WTC11 (cell line): ENCODE measurements at regions not wholly inside any gene's neighbourhood (a gene's known extent, or its start where the extent isn't known, plus 50 kb on each side); places are given as distances from the start of the nearest gene placed in this dataset.
A peak's percentile ranks its signal among the peaks of the same experiment; 100 is the strongest.

Source experiments
- ATAC-seq: fragments of 200-7000 bp; cut with Tn5 transposase; 2 replicates; pipeline ENCODE4 v1.10.0; 2021; ENCODE audit warnings: mild to moderate bottlenecking, moderate library complexity
- CTCF ChIA-PET: fragments of 300-600 bp; sonication (Branson Sonifier 250); formaldehyde crosslinking; loops from one replicate; lab custom pipeline; 2021; ENCODE audit warnings: antibody characterized with exemption; lab: Charles Lee
- POLR2A ChIA-PET: fragments of 350-600 bp; sonication (Branson Sonifier 250); formaldehyde crosslinking; loops from one replicate; lab custom pipeline; 2021; ENCODE audit warnings: antibody characterized with exemption; lab: Charles Lee
- DNase-seq: peaks from one replicate; pipeline ENCODE4 v3.0.0; 2021; ENCODE audit warnings: low spot score
- H3K27ac Mint-ChIP-seq: 2 replicates; pipeline ENCODE4 v1.8.0; 2021; ENCODE audit warnings: mixed read lengths
- H3K27me3 Mint-ChIP-seq: 2 replicates; pipeline ENCODE4 v1.8.0; 2021; ENCODE audit warnings: low read depth, mild to moderate bottlenecking, moderate library complexity, mixed read lengths
- H3K36me3 Mint-ChIP-seq: 2 replicates; pipeline ENCODE4 v1.8.0; 2021; ENCODE audit warnings: mixed read lengths
- H3K4me1 Mint-ChIP-seq: 2 replicates; pipeline ENCODE4 v1.8.0; 2022; ENCODE audit warnings: mixed read lengths
- H3K4me3 Mint-ChIP-seq: 2 replicates; pipeline ENCODE4 v1.8.0; 2021; ENCODE audit warnings: mild to moderate bottlenecking, moderate library complexity, mixed read lengths
- H3K9me3 Mint-ChIP-seq: 2 replicates; pipeline ENCODE4 v1.8.0; 2021; ENCODE audit warnings: mixed read lengths
- ATF2 ChIP-seq: sonication (generic); formaldehyde crosslinking; IDR thresholded peaks from 2 replicates; pipeline ENCODE4 v1.8.1; 2022; ENCODE audit warnings: low read depth, missing genetic modification reagents, borderline replicate concordance
- E2F1 ChIP-seq: sonication (generic); formaldehyde crosslinking; IDR thresholded peaks from 2 replicates; pipeline ENCODE4 v1.8.0; 2022; ENCODE audit warnings: mild to moderate bottlenecking, missing genetic modification reagents
- ELF4 ChIP-seq: sonication (generic); formaldehyde crosslinking; IDR thresholded peaks from 2 replicates; pipeline ENCODE4 v1.8.1; 2022; ENCODE audit warnings: low read depth, mild to moderate bottlenecking, moderate library complexity, missing genetic modification reagents
- FOXP4 ChIP-seq: sonication (generic); formaldehyde crosslinking; IDR thresholded peaks from 2 replicates; pipeline ENCODE4 v1.8.0; 2022; ENCODE audit warnings: mild to moderate bottlenecking, missing genetic modification reagents
- GTF2I ChIP-seq: fragments of 250-450 bp; sonication (Bioruptor Pico); conservative IDR thresholded peaks from 2 replicates; pipeline ENCODE4 v1.4.0; 2021; ENCODE audit warnings: mild to moderate bottlenecking
- HMGA2 ChIP-seq: fragments of 250-450 bp; sonication (Bioruptor Pico); IDR thresholded peaks from 2 replicates; pipeline ENCODE4 v1.4.0; 2021; ENCODE audit warnings: mild to moderate bottlenecking, moderate library complexity
- HMGXB4 ChIP-seq: sonication (generic); formaldehyde crosslinking; IDR thresholded peaks from 2 replicates; pipeline ENCODE4 v1.8.1; 2023; ENCODE audit warnings: mild to moderate bottlenecking, moderate library complexity, missing genetic modification reagents
- IRF1 ChIP-seq: sonication (generic); formaldehyde crosslinking; IDR thresholded peaks from 2 replicates; pipeline ENCODE4 v1.8.0; 2023; ENCODE audit warnings: missing genetic modification reagents
- JAZF1 ChIP-seq: fragments of 250-450 bp; sonication (Bioruptor Pico); IDR thresholded peaks from 2 replicates; pipeline ENCODE4 v1.9.0; 2021; ENCODE audit warnings: moderate library complexity, mild to moderate bottlenecking, inconsistent platforms
- JUN ChIP-seq: sonication (generic); formaldehyde crosslinking; IDR thresholded peaks from 2 replicates; pipeline ENCODE4 v1.8.0; 2023; ENCODE audit warnings: mild to moderate bottlenecking, missing genetic modification reagents
- MLX ChIP-seq: sonication (generic); formaldehyde crosslinking; IDR thresholded peaks from 2 replicates; pipeline ENCODE4 v1.8.1; 2023; ENCODE audit warnings: mild to moderate bottlenecking, missing genetic modification reagents, moderate library complexity
- NFATC4 ChIP-seq: fragments of 250-450 bp; sonication (Bioruptor Pico); IDR thresholded peaks from 2 replicates; pipeline ENCODE4 v1.9.0; 2021; ENCODE audit warnings: mild to moderate bottlenecking
- STAT6 ChIP-seq: sonication (generic); formaldehyde crosslinking; conservative IDR thresholded peaks from 2 replicates; pipeline ENCODE4 v1.8.1; 2023; ENCODE audit warnings: mild to moderate bottlenecking, low read depth, missing genetic modification reagents, moderate library complexity
- TEAD4 ChIP-seq: sonication (generic); formaldehyde crosslinking; IDR thresholded peaks from 2 replicates; pipeline ENCODE4 v1.8.0; 2022; ENCODE audit warnings: mild to moderate bottlenecking, missing genetic modification reagents
- ZNF138 ChIP-seq: sonication (generic); formaldehyde crosslinking; conservative IDR thresholded peaks from 2 replicates; pipeline ENCODE4 v1.8.1; 2022; ENCODE audit warnings: mild to moderate bottlenecking, moderate library complexity, missing genetic modification reagents
- ZNF532 ChIP-seq: fragments of 250-450 bp; sonication (Bioruptor Pico); IDR thresholded peaks from 2 replicates; pipeline ENCODE4 v1.9.0; 2021; ENCODE audit warnings: mild to moderate bottlenecking, borderline replicate concordance
- ZSCAN18 ChIP-seq: fragments of 250-450 bp; sonication (Bioruptor Pico); IDR thresholded peaks from 2 replicates; pipeline ENCODE4 v2.1.2; 2022; ENCODE audit warnings: mild to moderate bottlenecking, moderate library complexity

GRCh38 chr20:51077686-51078060 is 54.8 kb upstream of the KCNG1 start:
- DNase-seq (no peak), ATAC-seq (peak; percentile 24; the same call in 1 of the 2 replicates)
- Mint-ChIP-seq H3K36me3 (no peaks in the 10 kb centered on the region), H3K4me1 (peaks cover 28% of the 10 kb centered on the region), H3K9me3 (peaks cover 5% of the 10 kb centered on the region), H3K4me3 (no peak overlapping the region), H3K27ac (peak overlapping the region; percentile 81; the same call in 1 of the 2 replicates), H3K27me3 (no peaks in the 10 kb centered on the region; the same call in none of the 2 replicates)
- ChIA-PET CTCF (interaction anchor here (0.6 to 2.1 kb wide), 9 partner anchors 8 to 284 kb away, joined by 3 to 8 read pairs (median 4); no protein-coding TSS in a partner anchor), POLR2A (no interaction called here)
- TF ChIP-seq TEAD4 (CRISPR knock-in tag) (no peak), HMGA2 (no peak), HMGXB4 (CRISPR knock-in tag) (no peak), GTF2I (CRISPR knock-in tag) (no peak), JUN (no peak), ZNF532 (CRISPR knock-in tag) (no peak), ZSCAN18 (CRISPR knock-in tag) (no peak), IRF1 (CRISPR knock-in tag) (no peak), FOXP4 (no peak), STAT6 (CRISPR knock-in tag) (no peak), NFATC4 (CRISPR knock-in tag) (no peak), ATF2 (no peak), MLX (CRISPR knock-in tag) (no peak), E2F1 (CRISPR knock-in tag) (no peak), ELF4 (no peak), JAZF1 (CRISPR knock-in tag) (no peak), ZNF138 (CRISPR knock-in tag) (no peak)
